SK-N-SH treated with all-trans-retinoic acid at 6 μM for 48 hours (cell line): ENCODE measurements at regions not wholly inside any gene's neighbourhood (a gene's known extent, or its start where the extent isn't known, plus 50 kb on each side); places are given as distances from the start of the nearest gene placed in this dataset.

Experiments used
- ARNTL ChIP-seq: fragments of 450-650 bp; formaldehyde crosslinking; IDR thresholded peaks from 2 replicates; pipeline ENCODE4 v1.5.0; 2020; ENCODE audit warnings: low read depth, mild to moderate bottlenecking, moderate library complexity, borderline replicate concordance
- BACH2 ChIP-seq: fragments of 250-450 bp; sonication (Bioruptor Pico); IDR thresholded peaks from 2 replicates; pipeline ENCODE4 v1.9.0; 2021; ENCODE audit warnings: mild to moderate bottlenecking, borderline replicate concordance
- ESRRG ChIP-seq: fragments of 250-450 bp; sonication (Bioruptor Pico); IDR thresholded peaks from 2 replicates; pipeline ENCODE4 v1.6.1; 2021; ENCODE audit warnings: mild to moderate bottlenecking
- ZNF565 ChIP-seq: fragments of 450-650 bp; formaldehyde crosslinking; conservative IDR thresholded peaks from 2 replicates; pipeline ENCODE4 v1.5.0; 2020; ENCODE audit warnings: low read depth, mild to moderate bottlenecking, moderate library complexity
- TF ChIP-seq, protein P1 (sequence below): fragments of 250-450 bp; sonication (Bioruptor Pico); IDR thresholded peaks from 2 replicates; pipeline ENCODE4 v1.5.1; 2020; ENCODE audit warnings: low read depth, mild to moderate bottlenecking, moderate library complexity

DNA sequence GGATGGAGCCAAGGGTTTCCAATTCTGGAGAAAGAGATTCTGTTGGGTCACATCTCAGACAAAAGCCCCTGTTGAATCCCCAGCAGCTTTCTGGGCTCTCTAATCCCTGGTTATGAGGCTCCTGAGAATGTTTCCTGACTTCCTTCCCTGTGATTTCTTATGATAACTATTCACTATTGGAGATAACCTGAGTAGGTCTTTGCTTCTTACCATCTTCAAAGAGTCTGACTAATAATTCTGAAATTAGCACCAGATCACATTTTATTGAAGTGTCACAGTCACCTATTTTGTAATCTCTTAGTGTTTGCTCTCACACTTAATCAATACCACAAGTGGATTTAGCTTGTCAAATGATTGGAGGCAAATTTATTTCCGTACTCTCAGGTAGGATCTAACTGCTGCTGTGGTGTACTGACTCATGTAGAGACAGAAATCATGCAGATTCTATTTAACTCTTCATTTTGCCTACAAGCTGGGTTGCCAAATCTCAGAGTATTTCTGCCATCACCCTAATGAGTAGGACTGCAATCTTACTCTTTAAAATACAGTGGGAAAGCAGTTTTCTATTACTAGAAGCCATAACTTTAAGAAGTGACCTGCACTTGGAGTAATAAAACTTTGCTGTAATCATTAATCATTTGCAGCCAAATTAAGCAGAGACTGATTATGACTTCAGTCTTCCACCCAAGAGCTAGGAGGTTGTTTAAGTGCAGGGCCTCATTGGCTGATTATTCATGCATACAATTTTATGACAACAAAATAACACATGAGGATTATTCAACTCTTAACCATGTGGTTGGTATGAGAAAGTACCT is 422.1 kb downstream of the EPM2A start:
- no peak for TF ChIP-seq ESRRG (CRISPR knock-in tag)
- TF ChIP-seq, protein P1, sequence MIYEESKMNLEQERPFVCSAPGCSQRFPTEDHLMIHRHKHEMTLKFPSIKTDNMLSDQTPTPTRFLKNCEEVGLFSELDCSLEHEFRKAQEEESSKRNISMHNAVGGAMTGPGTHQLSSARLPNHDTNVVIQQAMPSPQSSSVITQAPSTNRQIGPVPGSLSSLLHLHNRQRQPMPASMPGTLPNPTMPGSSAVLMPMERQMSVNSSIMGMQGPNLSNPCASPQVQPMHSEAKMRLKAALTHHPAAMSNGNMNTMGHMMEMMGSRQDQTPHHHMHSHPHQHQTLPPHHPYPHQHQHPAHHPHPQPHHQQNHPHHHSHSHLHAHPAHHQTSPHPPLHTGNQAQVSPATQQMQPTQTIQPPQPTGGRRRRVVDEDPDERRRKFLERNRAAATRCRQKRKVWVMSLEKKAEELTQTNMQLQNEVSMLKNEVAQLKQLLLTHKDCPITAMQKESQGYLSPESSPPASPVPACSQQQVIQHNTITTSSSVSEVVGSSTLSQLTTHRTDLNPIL (CRISPR knock-in tag), result no peak
- no peak for TF ChIP-seq BACH2 (CRISPR knock-in tag)
- no peak for TF ChIP-seq ARNTL (CRISPR knock-in tag)
- no peak for TF ChIP-seq ZNF565 (CRISPR knock-in tag)
